GM23338 (cell line): ENCODE measurements at regions not wholly inside any gene's neighbourhood (a gene's known extent, or its start where the extent isn't known, plus 50 kb on each side); places are given as distances from the start of the nearest gene placed in this dataset.

Source experiments
- ATAC-seq: fragments of 200-7000 bp; cut with Tn5 transposase; 3 replicates; pipeline ENCODE4 v1.9.1; 2020
- DNase-seq: peaks from one replicate; pipeline ENCODE4 v3.0.0-alpha.2; 2015; ENCODE audit warnings: low spot score
- H2AFZ ChIP-seq: fragments of 200-600 bp; sonication (generic); 2 replicates; pipeline ENCODE4 v1.8.0; 2016; ENCODE audit warnings: antibody characterized with exemption, mild to moderate bottlenecking, moderate library complexity
- H3F3A ChIP-seq: fragments of 200-600 bp; sonication (generic); replicated peaks from 2 replicates; pipeline ENCODE4 v1.8.0; 2017; ENCODE audit warnings: antibody characterized with exemption, mixed run types, low read depth
- H3K27ac ChIP-seq: fragments of 200-600 bp; sonication (generic); 2 replicates; pipeline ENCODE4 v1.6.1; 2016; ENCODE audit warnings: low read depth
- H3K27me3 ChIP-seq: fragments of 200-600 bp; sonication (generic); 2 replicates; pipeline ENCODE4 v1.8.0; 2016; ENCODE audit warnings: mild to moderate bottlenecking, mixed run types, moderate library complexity; ENCODE audit not compliant: insufficient read depth
- H3K36me3 ChIP-seq: fragments of 200-600 bp; sonication (generic); 2 replicates; pipeline ENCODE4 v1.8.0; 2016; ENCODE audit warnings: mild to moderate bottlenecking; ENCODE audit not compliant: insufficient read depth
- H3K4me1 ChIP-seq: fragments of 200-600 bp; sonication (generic); 2 replicates; pipeline ENCODE4 v1.8.0; 2016; ENCODE audit warnings: mild to moderate bottlenecking, moderate library complexity; ENCODE audit not compliant: insufficient read depth
- H3K4me2 ChIP-seq: fragments of 200-600 bp; sonication (generic); 2 replicates; pipeline ENCODE4 v1.7.1; 2017; ENCODE audit warnings: mixed run types
- H3K4me3 ChIP-seq: fragments of 200-600 bp; sonication (generic); 2 replicates; pipeline ENCODE4 v1.6.1; 2016; ENCODE audit warnings: mixed run types
- H3K79me2 ChIP-seq: fragments of 200-600 bp; sonication (generic); replicated peaks from 2 replicates; pipeline ENCODE4 v1.8.0; 2017; ENCODE audit warnings: mild to moderate bottlenecking; ENCODE audit not compliant: insufficient read depth
- H3K9me2 ChIP-seq: fragments of 200-600 bp; sonication (generic); 2 replicates; pipeline ENCODE4 v1.8.0; 2017; ENCODE audit not compliant: insufficient read depth
- H4K20me1 ChIP-seq: fragments of 200-600 bp; sonication (generic); replicated peaks from 2 replicates; pipeline ENCODE4 v1.8.0; 2017; ENCODE audit warnings: mild to moderate bottlenecking; ENCODE audit not compliant: insufficient read depth
- H3K27ac Mint-ChIP-seq: 2 replicates; pipeline ENCODE4 v1.8.0; 2020; ENCODE audit warnings: inconsistent platforms, mild to moderate bottlenecking, moderate library complexity, mixed read lengths
- H3K27me3 Mint-ChIP-seq: 3 replicates; pipeline ENCODE4 v1.8.0; 2022; ENCODE audit warnings: low read depth, mild to moderate bottlenecking, moderate library complexity, mixed read lengths, inconsistent platforms; ENCODE audit not compliant: insufficient read depth, poor library complexity
- H3K36me3 Mint-ChIP-seq: 3 replicates; pipeline ENCODE4 v1.8.0; 2021; ENCODE audit warnings: low read depth, mild to moderate bottlenecking, inconsistent platforms, moderate library complexity, mixed read lengths
- H3K4me1 Mint-ChIP-seq: 3 replicates; pipeline ENCODE4 v1.8.0; 2020; ENCODE audit warnings: mild to moderate bottlenecking, inconsistent platforms, mixed read lengths
- H3K4me3 Mint-ChIP-seq: 3 replicates; pipeline ENCODE4 v1.8.0; 2021; ENCODE audit warnings: moderate library complexity, mild to moderate bottlenecking, inconsistent platforms, mixed read lengths
- H3K9me3 Mint-ChIP-seq: 3 replicates; pipeline ENCODE4 v1.8.0; 2020; ENCODE audit warnings: moderate library complexity, mild to moderate bottlenecking, inconsistent platforms, mixed read lengths
- CREB1 ChIP-seq: fragments of 250-450 bp; sonication (Bioruptor Pico); IDR thresholded peaks from 2 replicates; pipeline ENCODE4 v1.5.0; 2020; ENCODE audit warnings: low read depth, mild to moderate bottlenecking, moderate library complexity
- CTCF ChIP-seq, 2 experiments: fragments of 200-600 bp in 1 of 2; sonication (generic) in 1 of 2; conservative IDR thresholded peaks; 2 replicates each; pipeline versions ENCODE4 v1.5.1 to v1.6.1; 2016 to 2017; ENCODE audit warnings: antibody characterized with exemption in 2 of 2, low read depth in 2 of 2, mild to moderate bottlenecking in 2 of 2, moderate library complexity in 1 of 2
- EZH2 ChIP-seq: fragments of 200-600 bp; sonication (generic); IDR thresholded peaks from one replicate; pipeline ENCODE4 v1.8.0; 2017; ENCODE audit warnings: antibody characterized with exemption, mild to moderate bottlenecking, low read depth; ENCODE audit not compliant: unreplicated experiment
- EZH2phosphoT487 ChIP-seq: fragments of 200-600 bp; sonication (generic); IDR thresholded peaks from one replicate; pipeline ENCODE4 v1.8.1; 2018; ENCODE audit warnings: antibody characterized with exemption; ENCODE audit not compliant: unreplicated experiment
- JUNB ChIP-seq: IDR thresholded peaks from one replicate; pipeline ENCODE4 v1.6.1; 2016; ENCODE audit warnings: antibody characterized with exemption; ENCODE audit not compliant: unreplicated experiment
- NANOG ChIP-seq: IDR thresholded peaks from 2 replicates; pipeline ENCODE4 v1.6.1; 2016; ENCODE audit warnings: antibody characterized with exemption, borderline replicate concordance
- POLR2AphosphoS5 ChIP-seq: IDR thresholded peaks from 2 replicates; pipeline ENCODE4 v1.6.1; 2016; ENCODE audit warnings: antibody characterized with exemption, low read depth
- REST ChIP-seq: IDR thresholded peaks from one replicate; pipeline ENCODE4 v1.6.1; 2018; ENCODE audit warnings: antibody characterized with exemption; ENCODE audit not compliant: unreplicated experiment
- STAT1 ChIP-seq: IDR thresholded peaks from one replicate; pipeline ENCODE4 v1.6.1; 2016; ENCODE audit warnings: antibody characterized with exemption; ENCODE audit not compliant: unreplicated experiment
- ZNF114 ChIP-seq: fragments of 250-450 bp; sonication (Bioruptor Pico); IDR thresholded peaks from 2 replicates; pipeline ENCODE4 v1.5.0; 2020; ENCODE audit warnings: mild to moderate bottlenecking, moderate library complexity
- ZNF331 ChIP-seq: fragments of 250-450 bp; sonication (Bioruptor Pico); IDR thresholded peaks from 2 replicates; pipeline ENCODE4 v1.5.0; 2020; ENCODE audit warnings: low read depth, mild to moderate bottlenecking, moderate library complexity
- ZNF462 ChIP-seq: fragments of 250-450 bp; sonication (Bioruptor Pico); IDR thresholded peaks from 2 replicates; pipeline ENCODE4 v1.5.0; 2020; ENCODE audit warnings: mild to moderate bottlenecking, moderate library complexity

- Histone ChIP-seq H4K20me1 (no peaks in the 10 kb centered on the region), H3K27ac (no peak overlapping the region), H3K79me2 (no peaks in the 10 kb centered on the region), H3K4me2 (no peak overlapping the region), H3K4me3 (no peak overlapping the region), H3F3A (no peaks in the 10 kb centered on the region), H2AFZ (no peak overlapping the region; the same call in 1 of the 2 replicates), H3K27me3 (no peaks in the 10 kb centered on the region), H3K9me2 (no peaks in the 10 kb centered on the region), H3K4me1 (no peaks in the 10 kb centered on the region), H3K36me3 (no peaks in the 10 kb centered on the region)
- no peak for ATAC-seq
- no peak for DNase-seq
- Mint-ChIP-seq H3K27me3 (no peaks in the 10 kb centered on the region), H3K4me1 (no peaks in the 10 kb centered on the region), H3K36me3 (no peaks in the 10 kb centered on the region), H3K4me3 (no peak overlapping the region), H3K9me3 (no peaks in the 10 kb centered on the region), H3K27ac (no peak overlapping the region)
- TF ChIP-seq EZH2phosphoT487 (no peak), STAT1 (no peak), CREB1 (CRISPR knock-in tag) (no peak)
These were observed 1122.3 kb upstream of the PCDH10 start for GRCh38 chr4:132026816-132027215.

DNA sequence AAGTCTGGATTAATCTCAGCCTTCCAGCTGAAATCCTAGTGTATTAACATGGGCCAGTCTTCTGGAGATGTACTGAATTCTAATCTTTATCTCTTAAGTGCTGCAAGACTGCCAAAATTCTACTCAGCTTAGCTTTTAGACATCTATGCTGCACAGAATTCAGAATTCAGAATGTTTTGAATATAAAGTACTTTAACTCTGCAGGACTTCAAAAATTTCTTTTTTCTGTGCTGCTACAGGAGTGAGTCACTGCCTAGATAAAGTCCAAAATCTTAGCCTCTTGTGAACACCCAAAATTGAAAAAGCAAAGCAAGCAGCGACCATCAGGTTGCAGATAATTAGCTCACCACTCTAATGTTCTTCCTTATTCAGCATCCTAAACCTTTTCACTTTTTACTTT is 1092.6 kb upstream of the PCDH10 start:
- no peak overlapping the region for H3K27ac Mint-ChIP-seq
- TF ChIP-seq NANOG (no peak), ZNF462 (no peak), STAT1 (no peak), CTCF (conservative IDR thresholded peaks at IDR 0.05; ENCODE audit: low read depth in 2 of 2) (no peak), JUNB (no peak), EZH2phosphoT487 (no peak), ZNF331 (CRISPR knock-in tag) (no peak), ZNF114 (no peak), REST (no peak), EZH2 (no peak), POLR2AphosphoS5 (no peak)

More for the DNA sequence above, 1092.6 kb upstream of the PCDH10 start:
- Histone ChIP-seq H3F3A (no peaks in the 10 kb centered on the region), H2AFZ (no peak overlapping the region), H3K9me2 (peaks cover 3% of the 10 kb centered on the region; the same call in 1 of the 2 replicates), H3K27me3 (no peaks in the 10 kb centered on the region), H3K4me1 (no peaks in the 10 kb centered on the region), H3K27ac (no peak overlapping the region), H3K4me2 (no peak overlapping the region), H3K4me3 (no peak overlapping the region), H3K79me2 (no peaks in the 10 kb centered on the region), H4K20me1 (no peaks in the 10 kb centered on the region), H3K36me3 (peaks cover 4% of the 10 kb centered on the region; the same call in 1 of the 2 replicates)
- H3K4me3 Mint-ChIP-seq = no peak overlapping the region
- peaks cover 2% of the 10 kb centered on the region for H3K27me3 Mint-ChIP-seq
- no peaks in the 10 kb centered on the region for H3K4me1 Mint-ChIP-seq
- DNase-seq (no peak), ATAC-seq (no peak)
- H3K36me3 Mint-ChIP-seq = peaks cover 18% of the 10 kb centered on the region
- H3K9me3 Mint-ChIP-seq = peaks cover 28% of the 10 kb centered on the region
